PC-3 (cell line): ENCODE measurements at regions not wholly inside any gene's neighbourhood (a gene's known extent, or its start where the extent isn't known, plus 50 kb on each side); places are given as distances from the start of the nearest gene placed in this dataset.

ENCODE experiments used
- EZH2 ChIP-seq: fragments of 300-600 bp; sonication (generic); IDR thresholded peaks from one replicate; pipeline ENCODE4 v1.6.1; 2017; ENCODE audit warnings: antibody characterized with exemption, mild to moderate bottlenecking, low read length; ENCODE audit not compliant: unreplicated experiment
- TF ChIP-seq, protein P1 (sequence below): fragments of 300-600 bp; sonication (generic); conservative IDR thresholded peaks from 2 replicates; pipeline ENCODE4 v1.5.1; 2017; ENCODE audit warnings: antibody characterized with exemption, low read depth, mild to moderate bottlenecking, low read length

DNA sequence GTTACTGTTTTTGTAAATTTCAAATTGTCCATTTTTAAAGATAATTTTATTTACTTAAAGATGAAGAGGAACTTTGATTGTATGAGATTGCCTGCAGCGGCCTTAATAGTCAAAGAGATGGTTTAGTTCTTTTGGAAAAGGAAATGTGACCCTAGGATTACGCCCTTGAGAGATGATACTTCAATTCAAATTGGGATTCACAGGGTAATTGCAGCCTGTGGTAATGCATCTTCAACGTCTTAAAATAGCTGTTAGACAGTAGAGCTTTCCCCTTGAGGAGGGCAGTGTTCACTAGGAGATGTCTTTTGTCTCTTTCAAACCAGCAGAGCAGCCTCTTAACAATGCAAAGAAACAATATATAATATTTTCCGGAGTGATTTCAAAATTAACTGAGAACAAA lies 127.1 kb downstream of the TAF11L14 start:
- TF ChIP-seq, protein P1, sequence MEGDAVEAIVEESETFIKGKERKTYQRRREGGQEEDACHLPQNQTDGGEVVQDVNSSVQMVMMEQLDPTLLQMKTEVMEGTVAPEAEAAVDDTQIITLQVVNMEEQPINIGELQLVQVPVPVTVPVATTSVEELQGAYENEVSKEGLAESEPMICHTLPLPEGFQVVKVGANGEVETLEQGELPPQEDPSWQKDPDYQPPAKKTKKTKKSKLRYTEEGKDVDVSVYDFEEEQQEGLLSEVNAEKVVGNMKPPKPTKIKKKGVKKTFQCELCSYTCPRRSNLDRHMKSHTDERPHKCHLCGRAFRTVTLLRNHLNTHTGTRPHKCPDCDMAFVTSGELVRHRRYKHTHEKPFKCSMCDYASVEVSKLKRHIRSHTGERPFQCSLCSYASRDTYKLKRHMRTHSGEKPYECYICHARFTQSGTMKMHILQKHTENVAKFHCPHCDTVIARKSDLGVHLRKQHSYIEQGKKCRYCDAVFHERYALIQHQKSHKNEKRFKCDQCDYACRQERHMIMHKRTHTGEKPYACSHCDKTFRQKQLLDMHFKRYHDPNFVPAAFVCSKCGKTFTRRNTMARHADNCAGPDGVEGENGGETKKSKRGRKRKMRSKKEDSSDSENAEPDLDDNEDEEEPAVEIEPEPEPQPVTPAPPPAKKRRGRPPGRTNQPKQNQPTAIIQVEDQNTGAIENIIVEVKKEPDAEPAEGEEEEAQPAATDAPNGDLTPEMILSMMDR, result no peak
- TF ChIP-seq EZH2, result no peak
